HS-5 (cell line): ENCODE measurements at regions not wholly inside any gene's neighbourhood (a gene's known extent, or its start where the extent isn't known, plus 50 kb on each side); places are given as distances from the start of the nearest gene placed in this dataset.
"Not testable (repeated sequence)": the region's sequence is repeated elsewhere in the genome, so short reads cannot be mapped to it uniquely, and the experiment has no call there.

Source experiments
- DNase-seq: peaks from one replicate; pipeline ENCODE4 v3.0.0-alpha.2; 2012; ENCODE audit warnings: low read depth

DNA sequence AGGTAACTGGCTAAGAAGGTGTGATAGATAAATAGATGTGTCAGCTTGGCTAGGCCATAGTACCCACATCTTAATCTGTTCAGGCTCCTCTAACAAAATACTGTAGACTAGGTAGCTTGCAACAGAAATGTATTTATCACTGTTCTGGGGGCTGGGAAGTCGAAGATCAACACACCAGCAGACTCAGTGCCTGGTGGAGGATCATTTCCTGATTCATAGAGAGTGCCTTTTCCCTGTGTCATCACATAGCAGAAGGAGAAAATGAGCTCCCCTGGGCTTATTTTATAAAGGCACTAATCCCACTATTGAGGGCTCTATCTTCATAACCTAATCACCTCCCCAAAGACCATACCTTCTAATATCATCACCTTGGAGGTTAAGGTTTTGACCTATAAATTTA is 532.7 kb upstream of the OLFM3 start:
- DNase-seq = peak; percentile 28

DNA sequence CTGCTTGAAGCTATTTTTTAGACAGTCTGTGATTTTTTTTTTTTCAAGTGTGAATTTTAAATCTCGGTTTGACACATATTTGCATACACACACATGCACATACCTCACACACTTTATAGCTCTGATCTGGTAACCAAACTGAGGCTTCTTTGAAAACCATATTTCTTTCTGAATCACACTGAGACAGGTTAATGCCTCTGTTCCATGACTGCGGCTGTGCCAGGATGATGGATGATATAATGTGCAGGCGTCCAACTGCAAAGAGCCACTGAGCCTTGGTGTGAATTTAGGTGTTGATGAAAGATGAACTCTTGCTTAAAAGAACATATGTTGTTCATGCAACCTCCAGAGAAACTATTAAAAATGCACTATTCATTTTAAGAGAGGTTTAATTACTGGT is 504.0 kb upstream of the OLFM3 start:
- no peak for DNase-seq

DNA sequence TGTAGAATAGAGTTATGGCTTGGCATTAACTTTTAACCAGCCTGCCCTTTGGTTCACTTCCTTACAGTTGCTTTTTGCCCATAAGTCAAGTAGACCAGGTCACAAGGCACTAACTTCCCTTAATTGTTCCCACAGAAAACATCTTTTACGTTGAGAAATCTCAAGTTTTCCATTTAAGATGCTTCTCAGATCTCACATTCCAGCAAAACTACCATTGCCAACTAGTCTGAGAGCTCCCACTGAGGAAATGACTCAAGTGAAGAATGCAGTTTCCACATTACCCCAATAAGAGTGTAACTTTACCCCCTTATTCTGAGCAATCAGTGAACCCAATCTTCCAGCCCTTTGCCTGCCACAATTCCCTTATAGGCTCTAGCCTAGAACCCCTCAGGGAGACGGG is 502.2 kb upstream of the OLFM3 start:
- peak; percentile 15 for DNase-seq

DNA sequence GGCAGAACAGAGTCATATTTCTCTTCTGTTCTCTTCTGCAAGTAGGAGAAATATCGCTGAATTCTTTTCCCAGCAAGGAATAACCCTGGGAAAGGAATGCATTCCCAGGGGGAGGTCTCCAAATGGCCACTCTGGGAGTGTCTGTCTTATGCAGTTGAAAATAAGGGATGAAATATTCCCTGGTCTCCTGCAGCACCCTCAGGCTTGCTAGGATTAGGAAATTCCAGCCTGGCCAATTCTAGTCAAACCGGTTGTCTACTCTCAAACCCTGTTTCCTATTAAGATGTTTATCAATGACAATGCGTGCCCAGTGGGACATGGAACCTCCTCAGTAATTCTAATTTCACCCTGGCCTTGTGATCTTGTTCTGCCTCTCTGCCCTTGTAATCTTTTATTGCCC is 501.1 kb upstream of the OLFM3 start:
- DNase-seq = not testable (repeated sequence)

DNA sequence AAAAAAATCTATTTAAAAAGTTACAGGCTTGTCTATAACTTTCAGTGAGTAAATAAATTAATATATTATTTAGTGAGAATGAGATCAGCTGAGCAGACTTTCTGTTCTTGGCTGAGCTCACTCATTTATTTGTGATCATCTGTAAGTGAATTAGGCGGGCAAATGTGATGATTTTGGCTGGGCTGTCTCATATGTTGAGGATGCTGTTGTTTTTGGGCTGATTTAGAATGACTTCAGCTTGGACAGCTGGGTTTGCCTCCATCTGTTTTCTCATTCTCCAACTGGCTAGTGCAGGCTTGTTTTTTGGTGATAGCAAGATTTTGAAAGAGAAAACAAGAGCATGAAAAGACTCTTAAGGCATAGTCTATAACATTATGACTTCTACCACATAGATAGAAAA is 475.8 kb upstream of the OLFM3 start:
- no peak for DNase-seq

DNA sequence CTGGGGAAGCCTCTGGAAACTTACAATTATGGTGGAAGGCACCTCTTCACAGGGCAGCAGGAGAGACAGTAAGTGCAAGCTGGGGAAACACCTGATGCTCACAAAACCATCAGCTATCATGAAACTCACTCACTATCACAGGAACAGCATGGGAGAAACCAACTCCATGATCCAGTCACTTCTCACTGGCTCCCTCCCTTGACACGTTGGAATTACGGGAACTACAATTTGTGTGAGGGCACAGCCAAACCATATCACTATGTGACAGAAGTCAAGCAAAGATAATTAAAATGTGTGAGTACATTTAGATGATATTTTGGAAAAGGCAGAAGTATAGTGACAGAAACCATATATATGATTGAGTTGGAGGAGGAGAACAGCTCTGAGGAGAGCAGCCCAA is 474.0 kb upstream of the OLFM3 start:
- DNase-seq = no peak

DNA sequence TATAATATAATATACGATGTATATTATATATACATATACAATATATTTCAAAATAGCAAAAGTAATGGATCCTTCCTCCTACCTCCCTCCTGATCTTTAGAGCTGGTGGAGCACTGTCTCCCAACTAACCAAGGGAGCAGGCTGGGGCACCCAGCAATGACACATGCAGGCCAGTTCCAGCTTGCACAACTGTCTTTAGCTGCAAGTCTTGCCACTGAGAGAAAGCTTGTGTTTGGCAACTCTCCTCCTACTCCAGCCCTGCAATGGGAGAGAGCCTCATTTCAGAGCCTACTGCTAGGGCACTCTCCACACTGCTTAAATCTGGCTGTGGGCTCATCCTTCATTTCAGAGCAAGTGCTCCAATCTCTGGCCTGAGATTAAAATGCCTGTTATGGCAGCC is 469.8 kb upstream of the OLFM3 start:
- DNase-seq = no peak

DNA sequence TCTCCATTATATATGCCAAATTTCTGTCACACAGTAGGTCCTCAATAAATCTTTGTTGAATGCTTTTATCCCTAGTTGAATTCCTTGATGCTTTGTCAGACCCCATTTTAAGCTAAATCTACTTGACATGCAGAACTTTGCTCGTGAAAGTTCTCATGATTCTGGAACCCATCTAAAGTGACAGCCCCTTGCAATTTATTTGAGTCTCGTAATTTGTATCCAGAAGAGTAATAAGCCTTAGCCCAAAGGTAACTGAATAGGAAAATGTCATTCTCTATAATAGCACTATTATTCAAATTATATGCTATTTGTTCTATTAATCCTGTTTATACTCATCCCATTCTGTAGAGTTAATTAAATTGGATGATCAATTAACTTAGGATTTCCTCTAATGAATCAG is 466.6 kb upstream of the OLFM3 start:
- DNase-seq = no peak

DNA sequence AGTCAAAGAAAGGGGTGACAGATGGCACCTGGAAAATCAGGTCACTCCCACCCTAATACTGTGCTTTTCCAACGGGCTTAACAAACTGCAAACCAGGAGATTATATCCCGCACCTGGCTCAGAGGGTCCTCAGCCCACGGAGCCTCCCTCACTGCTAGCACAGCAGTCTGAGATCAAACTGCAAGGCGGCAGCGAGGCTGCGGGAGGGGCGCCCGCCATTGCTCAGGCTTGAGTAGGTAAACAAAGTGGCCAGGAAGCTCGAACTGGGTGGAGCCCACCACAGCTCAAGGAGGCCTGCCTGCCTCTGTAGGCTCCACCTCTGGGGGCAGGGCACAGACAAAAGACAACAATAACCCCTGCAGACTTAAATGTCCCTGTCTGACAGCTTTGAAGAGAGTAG is 445.6 kb upstream of the OLFM3 start:
- DNase-seq = not testable (repeated sequence)

DNA sequence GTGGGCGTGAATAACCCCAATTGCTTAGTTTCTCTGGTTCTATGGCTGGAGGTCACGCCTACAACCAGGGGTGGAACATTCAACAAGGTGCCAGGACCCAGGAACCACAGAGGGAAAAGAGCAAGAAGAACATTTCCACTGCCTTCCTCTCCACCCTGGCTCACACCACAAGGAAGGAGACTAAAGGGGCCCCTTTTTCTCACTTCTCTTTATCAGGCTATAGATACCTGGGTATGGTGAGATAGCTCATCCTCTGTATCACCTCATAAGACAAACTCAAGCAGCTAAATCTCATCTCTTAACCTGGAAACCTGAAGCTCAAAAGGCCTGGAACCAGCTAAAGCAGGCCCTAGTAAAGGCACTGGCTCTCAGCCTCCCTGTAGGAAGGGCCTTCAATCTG is 438.8 kb upstream of the OLFM3 start:
- no peak for DNase-seq

DNA sequence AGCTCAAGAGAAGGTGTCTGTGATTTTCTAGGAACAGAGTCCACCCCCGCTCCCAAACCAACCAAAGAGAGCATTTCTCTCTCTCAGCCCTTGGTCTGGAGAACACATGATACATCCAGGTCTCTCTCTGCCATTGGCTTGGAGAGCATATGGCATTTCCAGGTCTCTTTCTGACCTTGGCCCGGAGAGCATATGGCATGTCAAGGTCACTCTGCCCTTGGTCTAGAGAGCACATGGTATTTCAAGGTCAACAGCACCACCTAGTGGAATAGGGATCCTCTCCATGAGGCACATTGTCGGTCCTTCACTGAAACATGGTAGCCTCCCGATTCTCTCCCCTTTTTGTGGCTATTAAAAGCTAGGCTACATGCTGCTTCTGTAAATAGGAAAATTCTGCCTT is 437.7 kb upstream of the OLFM3 start:
- peak; percentile 11 for DNase-seq

DNA sequence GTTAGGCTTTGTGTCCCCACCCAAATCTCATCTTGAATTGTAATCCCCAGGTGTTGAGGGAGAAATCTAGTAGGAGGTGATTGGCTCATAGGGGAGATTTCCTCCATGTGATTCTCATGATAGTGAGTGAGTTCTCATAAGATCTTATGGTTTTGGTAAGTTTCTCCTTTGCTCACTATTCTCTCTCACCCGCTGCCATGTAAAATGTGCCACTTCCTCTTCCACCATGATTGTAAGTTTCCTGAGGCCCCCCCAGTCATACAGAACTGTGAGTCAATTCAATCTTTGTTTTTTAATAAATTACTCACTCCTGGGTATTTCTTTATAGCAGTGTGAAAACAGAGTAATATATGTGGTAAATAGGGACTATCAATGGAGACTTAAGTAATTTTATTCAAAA is 434.5 kb upstream of the OLFM3 start:
- DNase-seq = no peak

DNA sequence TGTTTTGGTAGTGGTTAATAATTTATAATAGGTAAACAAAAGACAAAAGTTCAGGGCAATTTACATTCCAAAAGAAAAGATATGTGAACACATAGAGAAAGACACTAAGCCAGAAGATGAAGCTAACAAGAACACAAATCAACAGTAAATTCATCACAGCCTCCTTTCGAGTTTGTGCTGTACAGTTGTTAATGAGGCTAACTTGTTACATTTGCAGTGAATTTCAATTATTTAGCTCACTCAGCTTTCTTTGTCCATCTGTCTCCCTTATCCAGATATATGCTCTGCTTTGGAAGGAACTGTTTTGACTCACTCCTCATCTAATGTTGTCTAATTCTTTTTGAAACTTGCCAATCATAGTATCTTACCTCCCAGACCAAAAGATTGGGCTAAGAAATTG is 423.3 kb upstream of the OLFM3 start:
- DNase-seq = no peak
